Nephron (organoid): ENCODE measurements at regions not wholly inside any gene's neighbourhood (a gene's known extent, or its start where the extent isn't known, plus 50 kb on each side); places are given as distances from the start of the nearest gene placed in this dataset.
"Not testable (repeated sequence)": the region's sequence is repeated elsewhere in the genome, so short reads cannot be mapped to it uniquely, and the experiment has no call there.

Experiments
- H3K27ac Mint-ChIP-seq, 3 experiments: 2 replicates each; pipeline ENCODE4 v1.8.0; 2020; ENCODE audit warnings: mixed read lengths in 3 of 3, mild to moderate bottlenecking in 2 of 3, moderate library complexity in 1 of 3
- H3K27me3 Mint-ChIP-seq: 2 replicates; pipeline ENCODE4 v1.8.0; 2021; ENCODE audit warnings: low read depth, mild to moderate bottlenecking, moderate library complexity, mixed read lengths
- H3K36me3 Mint-ChIP-seq: 2 replicates; pipeline ENCODE4 v1.8.0; 2020; ENCODE audit warnings: low read depth, mixed read lengths
- H3K4me1 Mint-ChIP-seq: 2 replicates; pipeline ENCODE4 v1.8.0; 2020; ENCODE audit warnings: mixed read lengths
- H3K4me3 Mint-ChIP-seq, 3 experiments: 2 replicates each; pipeline ENCODE4 v1.8.0; 2020; ENCODE audit warnings: mild to moderate bottlenecking in 3 of 3, mixed read lengths in 3 of 3, moderate library complexity in 2 of 3
- H3K9me3 Mint-ChIP-seq: 2 replicates; pipeline ENCODE4 v1.8.0; 2020; ENCODE audit warnings: mixed read lengths
- CTCF ChIP-seq, 3 experiments: fragments of 200-600 bp; sonication (generic); IDR thresholded peaks; one replicate each; pipeline ENCODE4 v1.5.0; 2021; ENCODE audit warnings: antibody characterized with exemption in 3 of 3; ENCODE audit not compliant: unreplicated experiment in 3 of 3

GRCh38 chr4:160709546-160709945 is 1454.3 kb downstream of the FSTL5 start:
- Mint-ChIP-seq H3K27me3 (no peaks in the 10 kb centered on the region), H3K4me3 (no peak overlapping the region), H3K4me1 (no peaks in the 10 kb centered on the region), H3K9me3 (peaks cover 3% of the 10 kb centered on the region), H3K27ac (peak overlapping the region in 1 of 3 experiments; percentile 36), H3K36me3 (no peaks in the 10 kb centered on the region)
- TF ChIP-seq CTCF (IDR thresholded peaks at IDR 0.05; ENCODE audit: unreplicated experiment in 3 of 3), result no peak

DNA sequence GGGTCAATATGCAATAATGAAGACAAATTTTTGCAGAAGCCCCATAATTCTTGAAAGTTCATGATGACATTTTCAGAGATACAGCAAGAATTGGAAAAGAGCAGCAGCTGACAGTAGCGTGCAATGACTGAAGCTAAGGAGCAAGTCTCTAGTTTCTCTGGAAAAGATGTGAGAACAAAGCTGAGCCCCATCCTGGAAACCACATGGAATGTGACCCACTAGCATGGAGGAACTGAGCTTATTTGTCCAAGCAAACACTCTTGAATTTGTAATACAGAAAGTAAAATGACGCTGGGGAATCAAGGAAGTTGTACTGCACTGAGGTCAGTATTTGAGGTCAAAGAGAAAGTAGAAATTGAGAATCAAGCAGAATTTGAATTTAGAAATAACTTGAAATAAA is 1447.2 kb downstream of the FSTL5 start:
- Mint-ChIP-seq H3K4me3 (no peak overlapping the region), H3K27me3 (no peaks in the 10 kb centered on the region), H3K9me3 (no peaks in the 10 kb centered on the region), H3K4me1 (no peaks in the 10 kb centered on the region), H3K36me3 (no peaks in the 10 kb centered on the region), H3K27ac (no peak overlapping the region)
- TF ChIP-seq CTCF (IDR thresholded peaks at IDR 0.05; ENCODE audit: unreplicated experiment in 3 of 3), result no peak

GRCh38 chr4:160717848-160718247 is 1446.0 kb downstream of the FSTL5 start:
- TF ChIP-seq CTCF (IDR thresholded peaks at IDR 0.05; ENCODE audit: unreplicated experiment in 3 of 3), result no peak
- no peaks in the 10 kb centered on the region for H3K4me1 Mint-ChIP-seq
- no peaks in the 10 kb centered on the region for H3K36me3 Mint-ChIP-seq
- H3K9me3 Mint-ChIP-seq, result no peaks in the 10 kb centered on the region
- H3K27ac Mint-ChIP-seq, result no peak overlapping the region
- no peak overlapping the region for H3K4me3 Mint-ChIP-seq
- no peaks in the 10 kb centered on the region for H3K27me3 Mint-ChIP-seq

DNA sequence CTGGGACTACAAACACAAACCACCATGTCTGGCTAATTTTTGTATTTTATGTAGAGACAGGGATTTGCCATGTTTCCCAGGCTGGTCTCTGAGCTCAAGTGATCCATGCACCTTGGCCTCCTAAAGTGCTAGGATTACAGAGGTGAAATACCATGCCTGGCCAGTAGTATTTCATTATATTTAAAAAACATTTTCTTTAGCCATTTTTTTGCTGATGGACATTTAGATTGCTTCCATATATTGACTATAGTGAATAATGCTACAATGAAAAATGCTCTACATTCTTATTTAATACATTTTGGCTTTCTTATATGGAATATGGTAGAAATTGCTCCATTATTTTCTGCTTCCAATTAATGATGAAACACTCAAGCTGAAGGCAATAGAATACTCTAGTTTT is 1439.7 kb downstream of the FSTL5 start:
- H3K4me1 Mint-ChIP-seq, result no peaks in the 10 kb centered on the region
- H3K4me3 Mint-ChIP-seq, result no peak overlapping the region
- no peaks in the 10 kb centered on the region for H3K36me3 Mint-ChIP-seq
- H3K27ac Mint-ChIP-seq, result no peak overlapping the region
- no peak for TF ChIP-seq CTCF (IDR thresholded peaks at IDR 0.05; ENCODE audit: unreplicated experiment in 3 of 3)
- no peaks in the 10 kb centered on the region for H3K9me3 Mint-ChIP-seq
- H3K27me3 Mint-ChIP-seq, result no peaks in the 10 kb centered on the region

GRCh38 chr4:160745126-160745525 is 1418.7 kb downstream of the FSTL5 start:
- peaks cover 10% of the 10 kb centered on the region for H3K9me3 Mint-ChIP-seq
- H3K27ac Mint-ChIP-seq, result no peak overlapping the region
- TF ChIP-seq CTCF (IDR thresholded peaks at IDR 0.05; ENCODE audit: unreplicated experiment in 3 of 3), result no peak
- H3K36me3 Mint-ChIP-seq, result no peaks in the 10 kb centered on the region
- H3K4me1 Mint-ChIP-seq, result no peaks in the 10 kb centered on the region
- no peaks in the 10 kb centered on the region for H3K27me3 Mint-ChIP-seq
- H3K4me3 Mint-ChIP-seq, result no peak overlapping the region

DNA sequence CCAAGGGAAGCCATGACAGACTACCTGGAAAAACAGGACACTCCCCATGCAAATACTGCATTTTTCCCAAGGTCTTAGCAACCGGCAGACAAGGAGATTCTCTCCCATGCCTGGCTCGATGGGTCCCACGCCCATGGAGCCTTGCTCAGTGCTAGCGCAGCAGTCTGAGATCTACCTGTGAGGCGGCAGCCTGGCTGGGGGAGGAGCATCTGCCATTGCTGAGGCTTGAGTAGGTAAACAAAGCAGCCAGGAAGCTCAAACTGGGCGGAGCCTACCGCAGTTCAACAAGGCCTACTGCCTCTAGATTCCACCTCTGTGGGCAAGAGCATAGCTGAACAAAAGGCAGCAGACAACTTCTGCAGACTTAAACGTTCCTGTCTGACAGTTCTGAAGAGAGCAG is 1417.2 kb downstream of the FSTL5 start:
- not testable (repeated sequence) for H3K27me3 Mint-ChIP-seq, H3K4me3 Mint-ChIP-seq, H3K4me1 Mint-ChIP-seq, H3K27ac Mint-ChIP-seq, H3K36me3 Mint-ChIP-seq
- peaks cover 12% of the 10 kb centered on the region for H3K9me3 Mint-ChIP-seq
